HEK293 (cell line): ENCODE measurements at regions not wholly inside any gene's neighbourhood (a gene's known extent, or its start where the extent isn't known, plus 50 kb on each side); places are given as distances from the start of the nearest gene placed in this dataset.

Source experiments
- CTCF ChIA-PET: fragments of 350-600 bp; formaldehyde crosslinking; extraction: SDS; loops from one replicate; lab custom pipeline; 2021; ENCODE audit warnings: antibody characterized with exemption; lab: Yijun Ruan, JAX
- POLR2A ChIA-PET: fragments of 300-600 bp; formaldehyde crosslinking; extraction: SDS; loops from one replicate; lab custom pipeline; 2020; ENCODE audit warnings: antibody characterized with exemption, inconsistent platforms; lab: Yijun Ruan, JAX
- H3K27ac ChIP-seq: fragments of 200-500 bp; sonication (Bioruptor generic); 2 replicates; pipeline ENCODE4 v1.5.1; 2014; ENCODE audit warnings: low read depth, low read length, control low read depth, inconsistent platforms; ENCODE audit errors: extremely low read depth
- H3K36me3 ChIP-seq, 2 experiments: fragments of 200-500 bp in 1 of 2; sonication (Bioruptor generic) in 1 of 2; 1 replicate in 1 of 2; 2 replicates in 1 of 2; pipeline ENCODE4 v1.5.1; 2014 to 2017; ENCODE audit warnings: inconsistent platforms in 2 of 2, low read length in 2 of 2; ENCODE audit not compliant: control insufficient read depth in 2 of 2, insufficient read depth in 1 of 2
- H3K4me1 ChIP-seq: fragments of 200-500 bp; sonication (Bioruptor generic); 2 replicates; pipeline ENCODE4 v1.5.1; 2014; ENCODE audit warnings: mild to moderate bottlenecking, low read length, inconsistent platforms; ENCODE audit not compliant: control insufficient read depth, insufficient read depth
- H3K4me3 ChIP-seq: 2 replicates; pipeline ENCODE4 v1.5.1; 2011; ENCODE audit warnings: low read depth, mild to moderate bottlenecking, control low read depth, low read length, moderate library complexity
- H3K9me3 ChIP-seq: fragments of 200-500 bp; sonication (Bioruptor generic); 2 replicates; pipeline ENCODE4 v1.5.1; 2014; ENCODE audit warnings: low read depth, low read length, inconsistent platforms; ENCODE audit not compliant: control insufficient read depth, insufficient read depth
- KLF1 ChIP-seq: fragments of 450-650 bp; formaldehyde crosslinking; IDR thresholded peaks from 2 replicates; pipeline ENCODE4 v1.5.1; 2016; ENCODE audit warnings: missing biosample characterization, missing genetic modification characterization
- OSR2 ChIP-seq: fragments of 450-650 bp; formaldehyde crosslinking; IDR thresholded peaks from 2 replicates; pipeline ENCODE4 v1.5.1; 2016; ENCODE audit warnings: missing biosample characterization, missing genetic modification characterization
- SETDB1 ChIP-seq: IDR thresholded peaks from one replicate; pipeline ENCODE4 v1.6.1; 2017; ENCODE audit warnings: mild to moderate bottlenecking, low read length, moderate library complexity, mixed read lengths; ENCODE audit not compliant: insufficient read length
- SP7 ChIP-seq: fragments of 450-650 bp; formaldehyde crosslinking; IDR thresholded peaks from 2 replicates; pipeline ENCODE4 v1.5.1; 2016; ENCODE audit warnings: missing biosample characterization, missing genetic modification characterization
- WT1 ChIP-seq: fragments of 450-650 bp; formaldehyde crosslinking; IDR thresholded peaks from 2 replicates; pipeline ENCODE4 v1.5.1; 2016; ENCODE audit warnings: missing biosample characterization, missing genetic modification characterization
- YY2 ChIP-seq: fragments of 450-650 bp; formaldehyde crosslinking; IDR thresholded peaks from 2 replicates; pipeline ENCODE4 v1.5.1; 2016; ENCODE audit warnings: missing biosample characterization, missing genetic modification characterization
- ZBTB1 ChIP-seq: fragments of 450-650 bp; formaldehyde crosslinking; IDR thresholded peaks from 2 replicates; pipeline ENCODE4 v1.5.1; 2016; ENCODE audit warnings: missing biosample characterization, missing genetic modification characterization
- ZBTB17 ChIP-seq: fragments of 450-650 bp; formaldehyde crosslinking; IDR thresholded peaks from 2 replicates; pipeline ENCODE4 v1.5.1; 2016; ENCODE audit warnings: missing biosample characterization, missing genetic modification characterization
- ZBTB6 ChIP-seq: fragments of 450-650 bp; formaldehyde crosslinking; IDR thresholded peaks from 2 replicates; pipeline ENCODE4 v1.5.1; 2017; ENCODE audit warnings: missing biosample characterization, missing genetic modification characterization
- ZNF10 ChIP-seq: fragments of 450-650 bp; formaldehyde crosslinking; IDR thresholded peaks from 2 replicates; pipeline ENCODE4 v1.5.1; 2017; ENCODE audit warnings: missing biosample characterization, missing genetic modification characterization
- ZNF184 ChIP-seq: fragments of 450-650 bp; IDR thresholded peaks from 2 replicates; pipeline ENCODE4 v1.5.1; 2018; ENCODE audit warnings: missing biosample characterization, mild to moderate bottlenecking, missing genetic modification characterization
- ZNF311 ChIP-seq: fragments of 450-650 bp; formaldehyde crosslinking; IDR thresholded peaks from 2 replicates; pipeline ENCODE4 v1.5.1; 2017; ENCODE audit warnings: missing biosample characterization, missing genetic modification characterization, borderline replicate concordance
- ZNF362 ChIP-seq: fragments of 450-650 bp; formaldehyde crosslinking; IDR thresholded peaks from 2 replicates; pipeline ENCODE4 v1.5.1; 2016; ENCODE audit warnings: missing biosample characterization, missing genetic modification characterization
- ZNF394 ChIP-seq: fragments of 450-650 bp; formaldehyde crosslinking; IDR thresholded peaks from 2 replicates; pipeline ENCODE4 v1.5.1; 2016; ENCODE audit warnings: missing biosample characterization, missing genetic modification characterization, mild to moderate bottlenecking, moderate library complexity, borderline replicate concordance
- ZNF558 ChIP-seq: fragments of 450-650 bp; formaldehyde crosslinking; IDR thresholded peaks from 2 replicates; pipeline ENCODE4 v1.5.1; 2016; ENCODE audit warnings: missing biosample characterization, missing genetic modification characterization
- ZNF600 ChIP-seq: fragments of 450-650 bp; formaldehyde crosslinking; IDR thresholded peaks from 2 replicates; pipeline ENCODE4 v1.5.1; 2016; ENCODE audit warnings: missing biosample characterization, missing genetic modification characterization
- ZNF624 ChIP-seq: fragments of 450-650 bp; formaldehyde crosslinking; IDR thresholded peaks from 2 replicates; pipeline ENCODE4 v1.5.1; 2017; ENCODE audit warnings: missing biosample characterization, missing genetic modification characterization
- ZNF670 ChIP-seq: fragments of 450-650 bp; formaldehyde crosslinking; IDR thresholded peaks from 2 replicates; pipeline ENCODE4 v1.5.1; 2016; ENCODE audit warnings: missing biosample characterization, missing genetic modification characterization, low read depth

- no peak for TF ChIP-seq WT1 (tag by site-specific recombination)
- TF ChIP-seq ZNF394 (tag by site-specific recombination): no peak
- no peak for TF ChIP-seq YY2 (tag by site-specific recombination)
- TF ChIP-seq ZNF311 (tag by site-specific recombination): no peak
- TF ChIP-seq ZNF624 (tag by site-specific recombination): no peak
- no peak for TF ChIP-seq ZNF10 (tag by site-specific recombination)
- no peak for TF ChIP-seq ZNF558
- TF ChIP-seq ZNF362: no peak
Observed at GRCh38 chr9:134245179-134245578, 80.8 kb upstream of the RNU6ATAC start (continued).

- Histone ChIP-seq H3K27ac (no peak overlapping the region), H3K9me3 (no peaks in the 10 kb centered on the region), H3K36me3 (no peaks in the 10 kb centered on the region), H3K4me3 (no peak overlapping the region), H3K4me1 (no peaks in the 10 kb centered on the region)
- CTCF ChIA-PET: interaction anchor here (0.7 kb wide), 1 partner anchor 195 kb away, joined by 5 read pairs; no protein-coding TSS in a partner anchor
- TF ChIP-seq SETDB1 (peak; percentile 52), ZBTB6 (no peak)
- POLR2A ChIA-PET: no interaction called here
Observed at GRCh38 chr9:134247918-134248631, 78.2 kb upstream of the RXRA start.

DNA sequence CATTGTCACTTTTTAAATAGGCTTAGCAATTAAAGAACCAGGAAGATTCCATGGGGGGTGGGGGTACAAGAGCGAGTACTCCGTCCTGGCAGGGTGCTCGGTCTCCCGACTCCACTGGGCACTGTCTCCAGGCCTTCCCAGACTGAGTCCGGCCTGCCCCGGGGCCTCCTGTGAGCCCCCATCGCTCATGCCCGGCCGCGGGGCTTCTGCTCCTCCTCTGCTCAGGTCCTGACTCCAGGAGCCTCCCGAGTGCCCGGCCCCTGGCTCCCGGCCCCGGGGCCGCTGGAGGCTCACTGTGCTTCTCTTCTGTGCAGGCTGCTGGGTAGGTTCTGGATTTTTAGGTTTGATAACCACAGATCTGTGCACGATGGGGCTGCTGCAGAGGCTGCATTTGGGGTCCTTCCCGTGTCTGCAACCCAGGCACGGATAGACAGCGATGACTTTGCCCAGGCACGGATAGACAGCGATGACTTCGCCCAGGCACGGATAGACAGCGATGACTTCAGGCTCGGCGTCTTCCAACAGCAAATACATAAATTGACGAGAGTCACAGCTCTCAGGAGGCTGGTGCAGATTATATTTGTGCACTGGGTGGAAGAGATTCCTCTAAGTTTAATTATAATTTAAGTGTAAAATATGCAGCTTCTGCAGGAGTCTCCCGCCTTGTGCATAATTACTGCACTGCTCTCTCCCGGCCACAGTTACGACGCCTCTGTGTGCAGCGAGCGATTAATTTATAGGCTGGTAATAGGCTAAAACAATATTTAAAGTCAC, 74.8 kb upstream of the RXRA start:
- CTCF ChIA-PET: interaction anchor here (0.5 to 1.2 kb wide), 2 partner anchors 192 to 447 kb away, joined by 3 read pairs; no protein-coding TSS in a partner anchor
- TF ChIP-seq ZBTB1 (tag by site-specific recombination) (no peak), OSR2 (tag by site-specific recombination) (peak; percentile 15; the same call in 1 of the 2 replicates), SP7 (0 out of 2 replicates have a peak, but pooled peaks have one; percentile 37)

DNA sequence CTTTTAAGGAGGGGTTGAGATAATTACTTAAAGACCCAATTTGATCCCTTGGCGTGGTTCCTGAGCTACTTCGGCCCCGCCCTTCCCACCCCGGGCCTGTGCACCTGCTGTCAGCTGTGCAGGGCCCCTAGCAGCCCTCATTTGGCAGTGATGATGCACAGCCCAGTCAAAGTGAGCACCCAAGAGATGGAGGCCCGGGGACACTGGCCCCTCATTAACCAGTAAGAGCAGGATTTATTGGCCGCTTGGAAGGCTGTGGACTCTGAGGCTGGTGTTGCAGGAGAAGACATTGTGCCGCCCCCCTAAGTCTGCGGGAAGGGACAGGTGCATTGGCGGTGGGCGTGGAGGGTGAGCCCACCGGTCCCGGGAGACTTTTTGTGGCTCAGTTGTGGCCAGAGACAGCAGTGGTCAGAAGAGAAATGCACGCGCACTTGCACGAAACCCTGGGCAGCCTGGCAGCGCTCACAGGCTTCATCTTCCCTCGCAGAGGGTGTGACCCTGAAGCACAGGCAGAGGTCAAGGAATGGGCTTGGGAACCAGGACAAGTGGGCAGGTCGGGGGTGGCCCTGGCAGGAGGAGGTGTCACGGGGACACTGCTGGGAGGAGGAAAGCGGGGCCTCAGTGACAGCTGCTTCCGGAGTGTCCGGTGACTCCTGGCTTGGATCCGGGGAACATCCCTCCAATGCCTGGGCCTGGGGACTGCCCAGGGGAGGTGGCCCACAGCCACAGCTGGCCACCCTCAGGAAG, 74.0 kb upstream of the RXRA start:
- Histone ChIP-seq H3K27ac (no peak overlapping the region), H3K36me3 (no peaks in the 10 kb centered on the region), H3K9me3 (no peaks in the 10 kb centered on the region)
- CTCF ChIA-PET: interaction anchor here (0.5 to 1.2 kb wide), 2 partner anchors 191 to 446 kb away, joined by 3 read pairs; no protein-coding TSS in a partner anchor
- TF ChIP-seq KLF1 (tag by site-specific recombination) (peak; percentile 38; the same call in 1 of the 2 replicates), ZNF670 (tag by site-specific recombination) (no peak), ZNF600 (tag by site-specific recombination) (no peak), ZNF184 (tag by site-specific recombination) (no peak), ZBTB17 (tag by site-specific recombination) (no peak), OSR2 (tag by site-specific recombination) (0 out of 2 replicates have a peak, but pooled peaks have one; percentile 2)
- TF ChIP-seq, all 188 proteins: peak for 2
- Histone ChIP-seq H3K4me3 (no peak overlapping the region), H3K4me1 (no peaks in the 10 kb centered on the region)
- POLR2A ChIA-PET: no interaction called here

More for the DNA sequence above, 74.8 kb upstream of the RXRA start:
- Histone ChIP-seq H3K9me3 (no peaks in the 10 kb centered on the region), H3K4me1 (no peaks in the 10 kb centered on the region), H3K27ac (no peak overlapping the region), H3K36me3 (no peaks in the 10 kb centered on the region), H3K4me3 (no peak overlapping the region)
- POLR2A ChIA-PET: no interaction called here
